ENCODE measurements at regions not wholly inside any gene's neighbourhood (a gene's known extent, or its start where the extent isn't known, plus 50 kb on each side); places are given as distances from the start of the nearest gene placed in this dataset.

DNA sequence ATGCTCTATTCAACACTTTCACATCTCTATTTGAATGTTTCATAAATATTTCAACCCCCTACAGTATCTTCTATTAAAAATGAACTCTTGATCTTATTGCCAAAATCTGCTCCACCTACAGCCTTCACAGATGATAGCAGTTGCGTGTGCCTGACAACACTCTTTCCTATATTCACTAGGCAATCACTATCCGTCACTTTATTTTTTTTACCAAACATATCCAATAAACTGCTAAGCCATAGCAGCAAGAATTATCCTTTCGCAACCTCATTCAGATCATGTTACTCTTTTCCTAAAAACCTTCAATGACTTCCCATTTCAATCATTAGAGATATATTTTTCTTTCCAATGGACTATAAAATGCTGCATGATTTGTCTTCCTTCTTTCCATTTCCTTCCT is 629.8 kb upstream of the PCDH9 start:
- TF ChIP-seq, protein P1, sequence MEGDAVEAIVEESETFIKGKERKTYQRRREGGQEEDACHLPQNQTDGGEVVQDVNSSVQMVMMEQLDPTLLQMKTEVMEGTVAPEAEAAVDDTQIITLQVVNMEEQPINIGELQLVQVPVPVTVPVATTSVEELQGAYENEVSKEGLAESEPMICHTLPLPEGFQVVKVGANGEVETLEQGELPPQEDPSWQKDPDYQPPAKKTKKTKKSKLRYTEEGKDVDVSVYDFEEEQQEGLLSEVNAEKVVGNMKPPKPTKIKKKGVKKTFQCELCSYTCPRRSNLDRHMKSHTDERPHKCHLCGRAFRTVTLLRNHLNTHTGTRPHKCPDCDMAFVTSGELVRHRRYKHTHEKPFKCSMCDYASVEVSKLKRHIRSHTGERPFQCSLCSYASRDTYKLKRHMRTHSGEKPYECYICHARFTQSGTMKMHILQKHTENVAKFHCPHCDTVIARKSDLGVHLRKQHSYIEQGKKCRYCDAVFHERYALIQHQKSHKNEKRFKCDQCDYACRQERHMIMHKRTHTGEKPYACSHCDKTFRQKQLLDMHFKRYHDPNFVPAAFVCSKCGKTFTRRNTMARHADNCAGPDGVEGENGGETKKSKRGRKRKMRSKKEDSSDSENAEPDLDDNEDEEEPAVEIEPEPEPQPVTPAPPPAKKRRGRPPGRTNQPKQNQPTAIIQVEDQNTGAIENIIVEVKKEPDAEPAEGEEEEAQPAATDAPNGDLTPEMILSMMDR (IDR thresholded peaks at IDR 0.05; ENCODE audit: low read depth, low read length, poor library complexity, severe bottlenecking), result no peak
- no peak for TF ChIP-seq EZH2phosphoT487 (IDR thresholded peaks at IDR 0.05; ENCODE audit: borderline replicate concordance, low read length)

All from DOHH2 (cell line).